HEK293T (cell line): ENCODE measurements at regions not wholly inside any gene's neighbourhood (a gene's known extent, or its start where the extent isn't known, plus 50 kb on each side); places are given as distances from the start of the nearest gene placed in this dataset.

Source experiments
- CTCF ChIA-PET: fragments of 350-600 bp; formaldehyde crosslinking; extraction: SDS; loops from one replicate; lab custom pipeline; 2021; ENCODE audit warnings: antibody characterized with exemption, inconsistent platforms; lab: Yijun Ruan, JAX
- POLR2A ChIA-PET: fragments of 350-600 bp; formaldehyde crosslinking; extraction: SDS; loops from one replicate; lab custom pipeline; 2020; ENCODE audit warnings: antibody characterized with exemption, inconsistent platforms; lab: Yijun Ruan, JAX
- DNase-seq: peaks from one replicate; pipeline ENCODE4 v3.0.0; 2012; ENCODE audit warnings: mixed read lengths; ENCODE audit errors: extremely low spot score
- ARNT ChIP-seq: fragments of 450-650 bp; IDR thresholded peaks from 2 replicates; pipeline ENCODE4 v1.6.1; 2017; ENCODE audit warnings: mild to moderate bottlenecking
- BHLHE40 ChIP-seq: fragments of 450-650 bp; IDR thresholded peaks from 2 replicates; pipeline ENCODE4 v1.6.1; 2016; ENCODE audit warnings: mild to moderate bottlenecking, moderate library complexity, borderline replicate concordance
- CTBP1 ChIP-seq: fragments of 450-650 bp; IDR thresholded peaks from 2 replicates; pipeline ENCODE4 v1.6.1; 2016; ENCODE audit warnings: borderline replicate concordance
- ELF4 ChIP-seq: fragments of 450-650 bp; IDR thresholded peaks from 2 replicates; pipeline ENCODE4 v1.6.1; 2017; ENCODE audit warnings: antibody characterized with exemption
- FOXA1 ChIP-seq: fragments of 450-650 bp; IDR thresholded peaks from 2 replicates; pipeline ENCODE4 v1.6.1; 2016; ENCODE audit warnings: mild to moderate bottlenecking
- FOXK2 ChIP-seq: fragments of 450-650 bp; IDR thresholded peaks from 2 replicates; pipeline ENCODE4 v1.6.1; 2016; ENCODE audit warnings: mild to moderate bottlenecking
- FOXM1 ChIP-seq: fragments of 450-650 bp; IDR thresholded peaks from 2 replicates; pipeline ENCODE4 v1.6.1; 2017; ENCODE audit warnings: mild to moderate bottlenecking, borderline replicate concordance
- HDGF ChIP-seq: fragments of 450-650 bp; IDR thresholded peaks from 2 replicates; pipeline ENCODE4 v1.6.1; 2017; ENCODE audit warnings: antibody characterized with exemption, borderline replicate concordance
- L3MBTL2 ChIP-seq: fragments of 450-650 bp; conservative IDR thresholded peaks from 2 replicates; pipeline ENCODE4 v1.6.1; 2016; ENCODE audit warnings: mild to moderate bottlenecking
- LEF1 ChIP-seq: fragments of 450-650 bp; IDR thresholded peaks from 2 replicates; pipeline ENCODE4 v1.6.1; 2017; ENCODE audit warnings: mild to moderate bottlenecking, borderline replicate concordance
- NFRKB ChIP-seq: fragments of 450-650 bp; IDR thresholded peaks from 2 replicates; pipeline ENCODE4 v1.6.1; 2016; ENCODE audit warnings: mild to moderate bottlenecking, moderate library complexity
- SP1 ChIP-seq: fragments of 450-650 bp; IDR thresholded peaks from 2 replicates; pipeline ENCODE4 v1.6.1; 2017
- SUZ12 ChIP-seq: fragments of 450-650 bp; IDR thresholded peaks from 2 replicates; pipeline ENCODE4 v1.6.1; 2016; ENCODE audit warnings: mild to moderate bottlenecking
- TARDBP ChIP-seq: fragments of 450-650 bp; IDR thresholded peaks from 2 replicates; pipeline ENCODE4 v1.6.1; 2016
- ZNF384 ChIP-seq: fragments of 450-650 bp; IDR thresholded peaks from 2 replicates; pipeline ENCODE4 v1.6.1; 2016
- TF ChIP-seq, protein P1 (sequence below): fragments of 450-650 bp; IDR thresholded peaks from 2 replicates; pipeline ENCODE4 v1.6.1; 2016

DNA sequence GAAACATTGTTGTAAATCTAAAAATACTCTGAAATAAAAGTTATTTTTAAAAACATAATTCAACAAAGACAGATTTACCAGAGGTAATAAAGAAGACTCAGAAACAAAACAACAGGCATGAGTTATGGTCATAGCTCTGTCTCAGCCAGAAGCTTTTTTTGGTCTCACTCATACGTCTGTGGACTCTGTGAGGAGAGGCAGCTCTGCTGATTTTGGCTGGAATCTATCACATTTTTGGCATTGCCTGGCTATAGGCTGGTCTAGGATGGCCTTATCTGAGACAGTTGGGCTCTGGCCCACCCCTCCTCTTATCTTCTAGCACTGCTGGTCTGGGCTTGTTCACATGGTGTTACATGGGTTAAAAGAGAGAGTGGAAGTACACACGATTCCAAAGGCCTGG lies 514.0 kb upstream of the BTBD3 start:
- no peak for DNase-seq
- POLR2A ChIA-PET, result no interaction called here
- CTCF ChIA-PET, result no interaction called here

DNA sequence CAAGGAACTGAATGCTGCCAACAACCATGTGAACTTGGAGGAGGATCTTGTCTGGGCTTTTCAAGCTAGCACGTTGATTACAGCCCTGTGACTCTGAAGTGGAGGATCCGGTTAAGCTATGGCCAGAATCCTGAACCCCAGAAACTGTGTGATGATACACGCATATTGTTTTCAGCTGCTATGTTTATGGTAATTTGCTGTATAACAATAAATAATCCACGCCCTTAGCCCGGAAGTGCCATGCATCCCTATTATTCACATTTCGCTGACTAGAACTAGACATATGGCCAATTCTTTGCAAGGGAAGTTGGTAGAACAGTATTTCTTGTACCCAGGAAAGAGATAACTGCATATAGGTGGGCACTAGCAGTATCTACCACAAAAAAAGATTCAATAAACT lies 510.8 kb upstream of the BTBD3 start:
- ChIA-PET CTCF (no interaction called here), POLR2A (no interaction called here)
- DNase-seq, result no peak
- TF ChIP-seq CTBP1, result no peak
- no peak for TF ChIP-seq ARNT
- TF ChIP-seq BHLHE40, result no peak
- no peak for TF ChIP-seq NFRKB
- TF ChIP-seq LEF1, result no peak
- TF ChIP-seq FOXA1, result no peak
- no peak for TF ChIP-seq ZNF384
- TF ChIP-seq, protein P1, sequence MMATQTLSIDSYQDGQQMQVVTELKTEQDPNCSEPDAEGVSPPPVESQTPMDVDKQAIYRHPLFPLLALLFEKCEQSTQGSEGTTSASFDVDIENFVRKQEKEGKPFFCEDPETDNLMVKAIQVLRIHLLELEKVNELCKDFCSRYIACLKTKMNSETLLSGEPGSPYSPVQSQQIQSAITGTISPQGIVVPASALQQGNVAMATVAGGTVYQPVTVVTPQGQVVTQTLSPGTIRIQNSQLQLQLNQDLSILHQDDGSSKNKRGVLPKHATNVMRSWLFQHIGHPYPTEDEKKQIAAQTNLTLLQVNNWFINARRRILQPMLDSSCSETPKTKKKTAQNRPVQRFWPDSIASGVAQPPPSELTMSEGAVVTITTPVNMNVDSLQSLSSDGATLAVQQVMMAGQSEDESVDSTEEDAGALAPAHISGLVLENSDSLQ, result no peak
- TF ChIP-seq SUZ12, result no peak
- TF ChIP-seq ELF4, result no peak
- no peak for TF ChIP-seq L3MBTL2
- TF ChIP-seq FOXM1, result no peak
- TF ChIP-seq SP1, result no peak
- no peak for TF ChIP-seq TARDBP
- no peak for TF ChIP-seq FOXK2
- TF ChIP-seq HDGF, result no peak

More for the DNA sequence above, 514.0 kb upstream of the BTBD3 start:
- TF ChIP-seq NFRKB, result no peak
- no peak for TF ChIP-seq FOXK2
- TF ChIP-seq CTBP1, result no peak
- no peak for TF ChIP-seq HDGF
- no peak for TF ChIP-seq BHLHE40
- no peak for TF ChIP-seq FOXA1
- no peak for TF ChIP-seq TARDBP
- no peak for TF ChIP-seq ELF4
- TF ChIP-seq SUZ12, result no peak
- TF ChIP-seq L3MBTL2, result no peak
- TF ChIP-seq LEF1, result no peak

DNA sequence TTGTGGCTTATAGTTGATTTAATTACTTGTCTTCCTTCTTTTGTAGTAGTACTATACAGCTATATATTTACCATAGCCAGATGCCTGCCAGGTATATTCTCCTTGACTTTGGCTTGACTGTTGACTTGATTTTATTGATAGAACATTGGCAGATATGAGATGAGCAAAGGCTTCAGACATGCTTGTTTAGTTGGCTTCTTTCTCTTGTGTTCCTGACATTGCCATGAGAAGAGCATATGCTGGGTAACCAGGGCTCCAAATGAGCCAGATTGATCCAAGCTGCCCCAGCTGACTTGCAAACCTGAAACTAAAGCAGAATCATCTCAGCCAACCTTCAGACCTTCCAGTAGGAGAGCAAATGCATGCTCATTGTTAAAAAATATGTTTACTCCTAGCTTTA lies 508.1 kb upstream of the BTBD3 start:
- ChIA-PET CTCF (interaction anchor here (0.6 kb wide), 1 partner anchor 1505 kb away, joined by 4 read pairs; no protein-coding TSS in a partner anchor), POLR2A (no interaction called here)
- DNase-seq, result no peak
- TF ChIP-seq HDGF, result no peak
- no peak for TF ChIP-seq FOXM1
- TF ChIP-seq, protein P1, result no peak
- no peak for TF ChIP-seq FOXA1
- no peak for TF ChIP-seq ARNT

DNA sequence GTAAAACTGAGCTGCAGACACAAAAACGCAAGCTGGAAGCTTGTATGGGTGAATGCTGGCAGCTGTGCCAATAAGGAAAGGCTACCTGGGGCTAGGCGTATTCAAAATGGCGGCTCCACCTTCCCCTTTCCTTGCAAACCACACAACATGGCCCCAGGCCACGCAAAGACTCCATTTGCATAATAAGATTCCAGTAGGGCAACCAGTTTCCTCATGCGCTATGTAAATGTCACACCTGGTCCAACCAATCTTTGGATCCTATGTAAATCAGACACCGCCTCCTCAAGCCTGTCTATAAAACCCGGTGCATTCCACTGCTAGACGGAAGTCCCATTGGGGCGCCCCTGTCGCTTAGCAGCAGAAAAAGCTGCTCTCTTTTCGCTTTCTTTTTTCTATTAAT lies 505.9 kb upstream of the BTBD3 start:
- no peak for DNase-seq
- TF ChIP-seq, protein P1, result no peak
- no peak for TF ChIP-seq FOXK2
- no peak for TF ChIP-seq BHLHE40
- TF ChIP-seq FOXA1, result no peak
- ChIA-PET CTCF (no interaction called here), POLR2A (no interaction called here)

DNA sequence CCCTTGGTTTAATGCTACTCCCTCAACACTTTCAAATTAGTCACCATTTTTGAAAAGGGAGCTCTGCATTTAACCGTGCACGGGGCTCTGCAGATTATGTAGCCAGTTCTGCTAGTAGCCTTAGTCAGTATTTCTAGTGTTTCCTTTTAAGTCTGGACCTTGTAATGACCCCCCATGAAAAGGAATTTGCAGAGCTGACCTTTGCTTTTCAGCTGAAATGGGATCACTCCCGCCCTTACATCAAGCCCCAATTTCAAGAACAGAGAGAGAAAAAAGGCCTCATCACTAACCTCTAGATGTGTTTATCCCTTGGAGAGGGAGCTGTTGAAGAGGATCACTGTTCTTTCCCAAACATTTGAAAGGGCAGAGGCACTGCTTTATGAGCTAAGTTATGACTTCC lies 490.7 kb upstream of the BTBD3 start:
- no peak for TF ChIP-seq TARDBP
- TF ChIP-seq L3MBTL2, result no peak
- no peak for TF ChIP-seq SP1
- TF ChIP-seq HDGF, result no peak
- TF ChIP-seq ARNT, result no peak
- TF ChIP-seq ELF4, result no peak
- no peak for TF ChIP-seq FOXA1
- TF ChIP-seq LEF1, result no peak
- ChIA-PET CTCF (interaction anchor here (0.6 kb wide), 1 partner anchor 934 kb away, joined by 3 read pairs; no protein-coding TSS in a partner anchor), POLR2A (no interaction called here)
- DNase-seq, result no peak

DNA sequence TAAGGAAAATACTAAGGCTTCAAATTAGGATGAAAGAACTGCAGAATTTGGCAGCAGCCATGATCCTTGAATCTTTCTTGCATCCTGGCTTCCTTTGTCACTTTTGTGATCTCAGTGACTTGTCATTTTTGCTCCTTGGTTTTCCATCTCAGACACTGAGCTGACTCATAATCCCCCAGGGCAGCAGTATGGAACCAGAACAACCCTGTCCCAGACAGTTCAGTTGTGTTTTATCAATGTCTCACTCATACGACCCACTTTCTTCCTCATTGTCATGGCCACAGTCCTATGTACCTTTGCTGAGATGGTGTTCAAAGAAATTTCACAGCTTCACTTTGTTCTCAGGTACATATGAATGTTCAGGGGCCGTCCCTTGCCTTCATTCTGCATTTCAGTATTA lies 488.5 kb upstream of the BTBD3 start:
- ChIA-PET CTCF (interaction anchor here (0.5 kb wide), 1 partner anchor 238 kb away, joined by 4 read pairs; no protein-coding TSS in a partner anchor), POLR2A (no interaction called here)
- TF ChIP-seq SUZ12, result no peak
- no peak for TF ChIP-seq ARNT
- TF ChIP-seq ZNF384, result no peak
- TF ChIP-seq FOXK2, result no peak
- no peak for TF ChIP-seq NFRKB
- TF ChIP-seq TARDBP, result no peak
- TF ChIP-seq LEF1, result no peak
- no peak for TF ChIP-seq CTBP1
- TF ChIP-seq FOXM1, result no peak
- DNase-seq, result no peak

DNA sequence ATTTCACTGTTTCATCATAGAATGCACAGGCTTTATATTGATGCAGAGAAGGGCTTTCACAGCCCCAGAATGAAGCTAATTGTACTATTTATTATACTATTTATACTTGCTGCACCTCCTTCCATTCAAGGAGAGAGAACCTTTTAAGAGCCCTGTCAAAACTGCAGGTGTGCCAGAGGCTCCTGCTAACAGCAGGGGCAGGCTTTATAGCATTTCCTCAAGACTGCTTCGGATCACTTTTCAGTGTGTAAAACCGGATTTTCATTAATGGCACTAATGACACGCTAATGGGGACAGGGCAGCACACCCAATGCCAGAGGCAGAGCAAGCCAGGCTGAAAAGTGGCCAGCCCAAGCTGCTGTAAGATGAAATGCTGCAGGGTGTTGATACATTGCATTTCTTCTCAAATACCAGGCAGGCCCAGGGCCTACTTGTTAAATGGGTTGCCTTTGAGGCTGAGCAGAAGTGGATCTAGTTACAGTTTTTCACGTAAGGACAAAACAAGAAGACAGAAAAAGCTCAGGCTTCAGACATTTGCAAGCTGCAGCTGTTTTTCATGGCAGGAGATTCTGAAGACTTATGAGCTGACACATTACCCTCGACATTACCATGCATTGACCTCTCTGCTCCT lies 487.7 kb upstream of the BTBD3 start:
- POLR2A ChIA-PET, result no interaction called here
- DNase-seq, result no peak
- CTCF ChIA-PET, result no interaction called here
- TF ChIP-seq CTBP1, result no peak
- TF ChIP-seq ELF4, result no peak
- TF ChIP-seq HDGF, result no peak
- TF ChIP-seq FOXM1, result no peak
- no peak for TF ChIP-seq NFRKB
